ENCODE measurements at regions not wholly inside any gene's neighbourhood (a gene's known extent, or its start where the extent isn't known, plus 50 kb on each side); places are given as distances from the start of the nearest gene placed in this dataset.

GRCh38 chr5:56301069-56301468 lies 67.9 kb upstream of the ANKRD55 start:
- TF ChIP-seq GATA2 (IDR thresholded peaks at IDR 0.05; ENCODE audit: low read depth, low read length): no peak
- TF ChIP-seq GATA3 (IDR thresholded peaks at IDR 0.05; ENCODE audit: low read depth, low read length): no peak

Data from SH-SY5Y (cell line).